OCI-LY7 (cell line): ENCODE measurements at regions not wholly inside any gene's neighbourhood (a gene's known extent, or its start where the extent isn't known, plus 50 kb on each side); places are given as distances from the start of the nearest gene placed in this dataset.

Experiments
- BruUV-seq: library from RNA; stranded (reverse); fragments of 400-500 nt; replicated peaks from 2 replicates; lab custom pipeline; 2021; lab: Mats Ljungman, UMichigan
- CTCF ChIA-PET: fragments of 300-600 bp; sonication (Branson Sonifier 250); formaldehyde crosslinking; loops from one replicate; lab custom pipeline; 2022; ENCODE audit warnings: antibody characterized with exemption; ENCODE audit not compliant: unreplicated experiment; lab: Charles Lee
- POLR2A ChIA-PET: fragments of 300-600 bp; sonication (Branson Sonifier 250); formaldehyde crosslinking; loops from one replicate; lab custom pipeline; 2022; ENCODE audit warnings: antibody characterized with exemption; lab: Charles Lee
- DNase-seq: peaks from one replicate; pipeline ENCODE4 v3.0.0-alpha.2; 2015; ENCODE audit warnings: low spot score
- H2AFZ ChIP-seq: fragments of 200-600 bp; sonication (generic), shearing (Covaris generic); 2 replicates; pipeline ENCODE4 v1.6.1; 2014; ENCODE audit warnings: mild to moderate bottlenecking, antibody characterized with exemption, low read length, moderate library complexity
- H3K27ac ChIP-seq: fragments of 200-600 bp; sonication (generic); 2 replicates; pipeline ENCODE4 v1.5.1; 2014; ENCODE audit warnings: mixed run types, low read depth, mild to moderate bottlenecking, moderate library complexity, low read length, inconsistent platforms; ENCODE audit not compliant: poor library complexity, severe bottlenecking
- H3K36me3 ChIP-seq: fragments of 200-600 bp; sonication (generic); 2 replicates; pipeline ENCODE4 v1.6.1; 2014; ENCODE audit warnings: mild to moderate bottlenecking, antibody characterized with exemption, low read length, moderate library complexity, mixed read lengths; ENCODE audit not compliant: insufficient read depth
- H3K4me1 ChIP-seq: fragments of 200-600 bp; sonication (generic); 2 replicates; pipeline ENCODE4 v1.5.1; 2014; ENCODE audit warnings: mild to moderate bottlenecking, low read length; ENCODE audit not compliant: insufficient read depth, poor library complexity, severe bottlenecking
- H3K4me2 ChIP-seq: fragments of 200-600 bp; sonication (generic); 2 replicates; pipeline ENCODE4 v1.6.1; 2014; ENCODE audit warnings: mild to moderate bottlenecking, low read length
- H3K4me3 ChIP-seq: fragments of 200-600 bp; sonication (generic); 2 replicates; pipeline ENCODE4 v1.5.1; 2014; ENCODE audit warnings: mild to moderate bottlenecking, low read depth, low read length; ENCODE audit not compliant: poor library complexity, severe bottlenecking
- H3K79me2 ChIP-seq: fragments of 200-600 bp; sonication (generic); 2 replicates; pipeline ENCODE4 v1.6.1; 2016; ENCODE audit warnings: low read depth, mild to moderate bottlenecking, low read length, moderate library complexity, mixed read lengths; ENCODE audit not compliant: insufficient read depth
- H3K9me2 ChIP-seq: fragments of 200-600 bp; sonication (generic); 2 replicates; pipeline ENCODE4 v1.6.1; 2016; ENCODE audit warnings: mild to moderate bottlenecking, low read length, mixed read lengths; ENCODE audit not compliant: insufficient read depth
- H3K9me3 ChIP-seq: fragments of 200-600 bp; sonication (generic); 2 replicates; pipeline ENCODE4 v1.6.1; 2014; ENCODE audit warnings: mild to moderate bottlenecking, mixed run types, low read length, mixed read lengths
- H4K20me1 ChIP-seq: fragments of 200-600 bp; sonication (generic); 2 replicates; pipeline ENCODE4 v1.6.1; 2014; ENCODE audit warnings: mild to moderate bottlenecking, antibody characterized with exemption, low read length, moderate library complexity, mixed read lengths; ENCODE audit not compliant: insufficient read depth
- EZH2phosphoT487 ChIP-seq: fragments of 200-600 bp; sonication (generic); IDR thresholded peaks from 2 replicates; pipeline ENCODE4 v1.6.1; 2018; ENCODE audit warnings: low read depth, borderline replicate concordance, mild to moderate bottlenecking, mixed run types, antibody characterized with exemption, low read length, moderate library complexity, mixed read lengths
- intact Hi-C: fragments of 100-400 bp; cut with micrococcal nuclease; formaldehyde crosslinking; loops from one replicate; pipeline ENCODE4 v1.10.0; 2022; ENCODE audit not compliant: unreplicated experiment
- TF ChIP-seq, protein P1 (sequence below): fragments of 200-600 bp; sonication (generic); conservative IDR thresholded peaks from 2 replicates; pipeline ENCODE4 v1.5.1; 2014; ENCODE audit warnings: mild to moderate bottlenecking, antibody characterized with exemption, low read length, moderate library complexity, mixed read lengths

DNA sequence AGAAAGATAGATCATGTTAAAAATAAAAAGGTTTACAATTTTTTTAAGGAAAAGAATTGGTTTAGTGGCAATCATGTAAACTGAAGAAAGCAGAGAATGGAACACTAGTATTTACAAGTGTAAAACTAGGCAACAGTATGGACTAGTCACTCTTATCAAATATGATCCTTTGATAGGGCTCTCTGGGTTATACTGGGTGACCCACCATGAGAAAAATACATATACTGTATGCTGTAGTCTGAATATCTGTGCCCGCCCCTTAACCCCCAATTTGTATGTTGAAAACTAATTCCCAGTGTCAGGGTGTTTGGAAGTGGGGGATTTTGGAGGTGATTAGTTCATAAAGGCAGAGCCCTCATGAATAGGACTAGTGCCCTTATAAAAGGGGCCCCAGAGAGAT, 236.8 kb upstream of the TARS1 start:
- Histone ChIP-seq H3K9me2 (no peaks in the 10 kb centered on the region), H3K36me3 (no peaks in the 10 kb centered on the region), H2AFZ (no peak overlapping the region), H3K4me2 (no peak overlapping the region), H3K27ac (no peak overlapping the region), H3K4me3 (no peak overlapping the region), H3K4me1 (no peaks in the 10 kb centered on the region), H4K20me1 (no peaks in the 10 kb centered on the region), H3K79me2 (no peaks in the 10 kb centered on the region), H3K9me3 (no peaks in the 10 kb centered on the region)
- DNase-seq = no peak
- intact Hi-C loops = no loop called here
- POLR2A ChIA-PET = no interaction called here
- no TSS peak for BruUV-seq
- CTCF ChIA-PET = no interaction called here
- no peak for TF ChIP-seq EZH2phosphoT487
- TF ChIP-seq, protein P1, sequence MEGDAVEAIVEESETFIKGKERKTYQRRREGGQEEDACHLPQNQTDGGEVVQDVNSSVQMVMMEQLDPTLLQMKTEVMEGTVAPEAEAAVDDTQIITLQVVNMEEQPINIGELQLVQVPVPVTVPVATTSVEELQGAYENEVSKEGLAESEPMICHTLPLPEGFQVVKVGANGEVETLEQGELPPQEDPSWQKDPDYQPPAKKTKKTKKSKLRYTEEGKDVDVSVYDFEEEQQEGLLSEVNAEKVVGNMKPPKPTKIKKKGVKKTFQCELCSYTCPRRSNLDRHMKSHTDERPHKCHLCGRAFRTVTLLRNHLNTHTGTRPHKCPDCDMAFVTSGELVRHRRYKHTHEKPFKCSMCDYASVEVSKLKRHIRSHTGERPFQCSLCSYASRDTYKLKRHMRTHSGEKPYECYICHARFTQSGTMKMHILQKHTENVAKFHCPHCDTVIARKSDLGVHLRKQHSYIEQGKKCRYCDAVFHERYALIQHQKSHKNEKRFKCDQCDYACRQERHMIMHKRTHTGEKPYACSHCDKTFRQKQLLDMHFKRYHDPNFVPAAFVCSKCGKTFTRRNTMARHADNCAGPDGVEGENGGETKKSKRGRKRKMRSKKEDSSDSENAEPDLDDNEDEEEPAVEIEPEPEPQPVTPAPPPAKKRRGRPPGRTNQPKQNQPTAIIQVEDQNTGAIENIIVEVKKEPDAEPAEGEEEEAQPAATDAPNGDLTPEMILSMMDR = no peak

DNA sequence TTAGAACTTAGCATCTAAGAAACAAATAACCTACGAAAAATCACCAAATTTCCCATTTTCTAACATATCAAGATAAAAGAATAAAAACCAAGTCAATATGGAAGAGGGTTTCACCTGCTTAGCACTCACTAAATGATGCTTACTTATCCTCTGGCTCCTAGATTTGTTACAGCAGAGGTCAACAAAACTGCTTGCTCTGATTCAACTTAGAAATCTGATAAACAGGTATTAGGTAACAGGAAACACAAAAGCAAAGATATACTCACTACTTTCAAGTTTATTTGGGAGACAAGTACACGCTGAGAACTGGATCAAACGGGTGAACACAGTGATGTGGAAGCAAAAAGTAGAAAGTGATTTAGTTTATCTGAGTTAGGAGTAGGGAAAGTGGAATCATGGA, 235.7 kb upstream of the TARS1 start:
- 0 out of 2 replicates have a peak overlapping the region, but pooled peaks have one; percentile 24 for H2AFZ ChIP-seq
- ChIA-PET CTCF (no interaction called here), POLR2A (no interaction called here)
- no peaks in the 10 kb centered on the region for H4K20me1 ChIP-seq
- no peaks in the 10 kb centered on the region for H3K36me3 ChIP-seq
- no peak overlapping the region for H3K4me2 ChIP-seq
- DNase-seq = no peak
- H3K9me3 ChIP-seq = no peaks in the 10 kb centered on the region
- no peak for TF ChIP-seq EZH2phosphoT487
- TF ChIP-seq, protein P1 = no peak
- H3K4me1 ChIP-seq = no peaks in the 10 kb centered on the region
- intact Hi-C loops = no loop called here
- H3K4me3 ChIP-seq = no peak overlapping the region
- no TSS peak for BruUV-seq
- no peaks in the 10 kb centered on the region for H3K9me2 ChIP-seq
- H3K27ac ChIP-seq = no peak overlapping the region
- H3K79me2 ChIP-seq = no peaks in the 10 kb centered on the region

DNA sequence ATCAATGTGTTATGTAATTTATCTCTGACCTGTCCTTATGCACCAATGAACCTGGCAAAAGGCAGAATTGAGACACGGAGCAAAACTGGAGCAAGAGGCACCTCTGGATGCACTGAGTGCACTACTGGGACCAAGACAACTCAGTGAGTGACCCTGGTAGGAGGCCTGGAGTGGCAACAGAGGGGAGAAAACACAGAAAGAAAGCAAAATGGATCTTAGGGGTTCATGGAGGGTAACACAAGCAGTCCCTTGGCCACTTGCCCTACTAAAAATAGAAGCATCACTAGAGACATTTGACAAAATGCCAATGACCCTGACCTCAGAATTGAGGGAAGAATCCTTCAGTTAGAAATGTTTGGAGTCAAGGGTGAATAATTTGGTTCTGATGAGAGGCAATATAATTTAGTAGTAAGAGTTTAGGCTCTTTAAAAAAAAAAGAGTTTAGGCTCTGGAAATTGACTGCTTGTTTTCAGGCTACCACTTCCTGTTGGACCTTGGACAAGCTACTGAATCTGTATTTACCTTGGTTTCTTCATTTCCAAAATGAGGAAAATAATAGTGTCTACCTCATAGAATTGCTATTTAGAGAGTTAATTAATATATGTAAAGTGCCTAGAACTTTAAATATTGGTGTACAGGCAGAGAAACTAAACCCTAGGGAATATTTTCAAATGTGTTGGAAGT, 234.9 kb upstream of the TARS1 start:
- BruUV-seq = no TSS peak
- no peaks in the 10 kb centered on the region for H4K20me1 ChIP-seq
- ChIA-PET POLR2A (no interaction called here), CTCF (no interaction called here)
- H3K9me2 ChIP-seq = no peaks in the 10 kb centered on the region
- intact Hi-C loops = no loop called here
- no peak overlapping the region for H3K27ac ChIP-seq
- H3K4me3 ChIP-seq = no peak overlapping the region
- no peak for DNase-seq
- H3K79me2 ChIP-seq = no peaks in the 10 kb centered on the region
- no peaks in the 10 kb centered on the region for H3K4me1 ChIP-seq
- TF ChIP-seq EZH2phosphoT487 = no peak
- TF ChIP-seq, protein P1 = no peak
- H3K9me3 ChIP-seq = no peaks in the 10 kb centered on the region
- no peaks in the 10 kb centered on the region for H3K36me3 ChIP-seq
- no peak overlapping the region for H3K4me2 ChIP-seq
- H2AFZ ChIP-seq = no peak overlapping the region
